GM12878 (cell line): ENCODE measurements at regions not wholly inside any gene's neighbourhood (a gene's known extent, or its start where the extent isn't known, plus 50 kb on each side); places are given as distances from the start of the nearest gene placed in this dataset.

Experiments used
- HDAC2 ChIP-seq: fragments of 200-600 bp; sonication (generic); IDR thresholded peaks from 2 replicates; pipeline ENCODE4 v1.6.1; 2017
- SREBF2 ChIP-seq: IDR thresholded peaks from 2 replicates; pipeline ENCODE4 v1.6.1; 2012; ENCODE audit warnings: mild to moderate bottlenecking, low read length
- TF ChIP-seq, protein P1 (sequence below): fragments of 450-650 bp; IDR thresholded peaks from 2 replicates; pipeline ENCODE4 v1.6.1; 2017; ENCODE audit warnings: mild to moderate bottlenecking, moderate library complexity
- TF ChIP-seq, protein P2 (sequence below): IDR thresholded peaks from 2 replicates; pipeline ENCODE4 v1.6.1; 2012; ENCODE audit warnings: improper control_type of control experiment, low read depth, low read length; ENCODE audit not compliant: insufficient replicate concordance

DNA sequence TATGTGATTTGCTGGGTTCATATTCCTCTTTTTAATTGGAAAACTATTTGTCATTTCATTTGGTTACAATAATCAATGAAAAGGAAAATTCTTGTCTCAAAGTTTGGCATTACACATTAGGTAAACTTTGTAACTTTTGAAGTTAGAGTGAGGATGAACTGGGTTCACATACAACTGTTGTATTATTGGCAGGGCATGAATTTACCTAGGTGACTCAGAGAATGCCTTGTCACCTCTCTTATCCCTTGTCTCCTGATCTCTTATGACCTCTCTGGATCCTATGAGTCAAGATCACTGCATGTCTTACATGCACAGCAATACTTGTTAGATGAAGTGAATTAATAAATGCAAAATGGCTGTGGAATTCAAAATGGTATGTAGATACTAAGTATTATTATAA is 563.4 kb upstream of the GCFC2 start (continued):
- TF ChIP-seq, protein P1, sequence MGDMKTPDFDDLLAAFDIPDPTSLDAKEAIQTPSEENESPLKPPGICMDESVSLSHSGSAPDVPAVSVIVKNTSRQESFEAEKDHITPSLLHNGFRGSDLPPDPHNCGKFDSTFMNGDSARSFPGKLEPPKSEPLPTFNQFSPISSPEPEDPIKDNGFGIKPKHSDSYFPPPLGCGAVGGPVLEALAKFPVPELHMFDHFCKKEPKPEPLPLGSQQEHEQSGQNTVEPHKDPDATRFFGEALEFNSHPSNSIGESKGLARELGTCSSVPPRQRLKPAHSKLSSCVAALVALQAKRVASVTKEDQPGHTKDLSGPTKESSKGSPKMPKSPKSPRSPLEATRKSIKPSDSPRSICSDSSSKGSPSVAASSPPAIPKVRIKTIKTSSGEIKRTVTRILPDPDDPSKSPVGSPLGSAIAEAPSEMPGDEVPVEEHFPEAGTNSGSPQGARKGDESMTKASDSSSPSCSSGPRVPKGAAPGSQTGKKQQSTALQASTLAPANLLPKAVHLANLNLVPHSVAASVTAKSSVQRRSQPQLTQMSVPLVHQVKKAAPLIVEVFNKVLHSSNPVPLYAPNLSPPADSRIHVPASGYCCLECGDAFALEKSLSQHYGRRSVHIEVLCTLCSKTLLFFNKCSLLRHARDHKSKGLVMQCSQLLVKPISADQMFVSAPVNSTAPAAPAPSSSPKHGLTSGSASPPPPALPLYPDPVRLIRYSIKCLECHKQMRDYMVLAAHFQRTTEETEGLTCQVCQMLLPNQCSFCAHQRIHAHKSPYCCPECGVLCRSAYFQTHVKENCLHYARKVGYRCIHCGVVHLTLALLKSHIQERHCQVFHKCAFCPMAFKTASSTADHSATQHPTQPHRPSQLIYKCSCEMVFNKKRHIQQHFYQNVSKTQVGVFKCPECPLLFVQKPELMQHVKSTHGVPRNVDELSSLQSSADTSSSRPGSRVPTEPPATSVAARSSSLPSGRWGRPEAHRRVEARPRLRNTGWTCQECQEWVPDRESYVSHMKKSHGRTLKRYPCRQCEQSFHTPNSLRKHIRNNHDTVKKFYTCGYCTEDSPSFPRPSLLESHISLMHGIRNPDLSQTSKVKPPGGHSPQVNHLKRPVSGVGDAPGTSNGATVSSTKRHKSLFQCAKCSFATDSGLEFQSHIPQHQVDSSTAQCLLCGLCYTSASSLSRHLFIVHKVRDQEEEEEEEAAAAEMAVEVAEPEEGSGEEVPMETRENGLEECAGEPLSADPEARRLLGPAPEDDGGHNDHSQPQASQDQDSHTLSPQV: no peak
- no peak for TF ChIP-seq HDAC2
- TF ChIP-seq, protein P2, sequence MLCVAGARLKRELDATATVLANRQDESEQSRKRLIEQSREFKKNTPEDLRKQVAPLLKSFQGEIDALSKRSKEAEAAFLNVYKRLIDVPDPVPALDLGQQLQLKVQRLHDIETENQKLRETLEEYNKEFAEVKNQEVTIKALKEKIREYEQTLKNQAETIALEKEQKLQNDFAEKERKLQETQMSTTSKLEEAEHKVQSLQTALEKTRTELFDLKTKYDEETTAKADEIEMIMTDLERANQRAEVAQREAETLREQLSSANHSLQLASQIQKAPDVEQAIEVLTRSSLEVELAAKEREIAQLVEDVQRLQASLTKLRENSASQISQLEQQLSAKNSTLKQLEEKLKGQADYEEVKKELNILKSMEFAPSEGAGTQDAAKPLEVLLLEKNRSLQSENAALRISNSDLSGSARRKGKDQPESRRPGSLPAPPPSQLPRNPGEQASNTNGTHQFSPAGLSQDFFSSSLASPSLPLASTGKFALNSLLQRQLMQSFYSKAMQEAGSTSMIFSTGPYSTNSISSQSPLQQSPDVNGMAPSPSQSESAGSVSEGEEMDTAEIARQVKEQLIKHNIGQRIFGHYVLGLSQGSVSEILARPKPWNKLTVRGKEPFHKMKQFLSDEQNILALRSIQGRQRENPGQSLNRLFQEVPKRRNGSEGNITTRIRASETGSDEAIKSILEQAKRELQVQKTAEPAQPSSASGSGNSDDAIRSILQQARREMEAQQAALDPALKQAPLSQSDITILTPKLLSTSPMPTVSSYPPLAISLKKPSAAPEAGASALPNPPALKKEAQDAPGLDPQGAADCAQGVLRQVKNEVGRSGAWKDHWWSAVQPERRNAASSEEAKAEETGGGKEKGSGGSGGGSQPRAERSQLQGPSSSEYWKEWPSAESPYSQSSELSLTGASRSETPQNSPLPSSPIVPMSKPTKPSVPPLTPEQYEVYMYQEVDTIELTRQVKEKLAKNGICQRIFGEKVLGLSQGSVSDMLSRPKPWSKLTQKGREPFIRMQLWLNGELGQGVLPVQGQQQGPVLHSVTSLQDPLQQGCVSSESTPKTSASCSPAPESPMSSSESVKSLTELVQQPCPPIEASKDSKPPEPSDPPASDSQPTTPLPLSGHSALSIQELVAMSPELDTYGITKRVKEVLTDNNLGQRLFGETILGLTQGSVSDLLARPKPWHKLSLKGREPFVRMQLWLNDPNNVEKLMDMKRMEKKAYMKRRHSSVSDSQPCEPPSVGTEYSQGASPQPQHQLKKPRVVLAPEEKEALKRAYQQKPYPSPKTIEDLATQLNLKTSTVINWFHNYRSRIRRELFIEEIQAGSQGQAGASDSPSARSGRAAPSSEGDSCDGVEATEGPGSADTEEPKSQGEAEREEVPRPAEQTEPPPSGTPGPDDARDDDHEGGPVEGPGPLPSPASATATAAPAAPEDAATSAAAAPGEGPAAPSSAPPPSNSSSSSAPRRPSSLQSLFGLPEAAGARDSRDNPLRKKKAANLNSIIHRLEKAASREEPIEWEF: no peak
- no peak for TF ChIP-seq SREBF2
